Tibial artery (tissue), 4 donors: ENCODE measurements at regions not wholly inside any gene's neighbourhood (a gene's known extent, or its start where the extent isn't known, plus 50 kb on each side); places are given as distances from the start of the nearest gene placed in this dataset.

Source experiments
- DNase-seq, 2 donors: peaks; one replicate each; pipeline ENCODE4 v3.0.0-alpha.2; 2019
- H3K27ac ChIP-seq, 2 donors: fragments of 200-600 bp; sonication (generic) in 1 of 2; 1 replicate in 1 of 2; 2 replicates in 1 of 2; pipeline ENCODE4 v1.5.1; 2018 to 2019; ENCODE audit warnings: mild to moderate bottlenecking in 1 of 2
- H3K27me3 ChIP-seq, 2 donors: fragments of 200-600 bp; sonication (generic) in 1 of 2; one replicate each; pipeline versions ENCODE4 v1.5.1 to v1.6.0; 2016 to 2019
- H3K36me3 ChIP-seq, 3 donors: fragments of 200-600 bp; sonication (generic) in 2 of 3; one replicate each; pipeline ENCODE4 v1.5.1; 2016 to 2019; ENCODE audit warnings: mild to moderate bottlenecking in 2 of 3
- H3K4me1 ChIP-seq, 4 donors: fragments of 200-600 bp; sonication (generic) in 2 of 4; 1 replicate in 3 of 4; 2 replicates in 1 of 4; pipeline ENCODE4 v1.5.1; 2016 to 2019
- H3K4me3 ChIP-seq, 2 donors: fragments of 200-600 bp; sonication (generic) in 1 of 2; 1 replicate in 1 of 2; 2 replicates in 1 of 2; pipeline ENCODE4 v1.5.1; 2018 to 2019; ENCODE audit warnings: mild to moderate bottlenecking in 2 of 2
- H3K9me3 ChIP-seq, 3 donors: fragments of 200-600 bp; sonication (generic) in 1 of 3; one replicate each; pipeline ENCODE4 v1.5.1; 2016 to 2019
- CTCF ChIP-seq, 2 experiments: fragments of 200-600 bp in 1 of 2; fragments of 450-650 bp in 1 of 2; IDR thresholded peaks; one replicate each; pipeline ENCODE4 v1.5.1; 2017 to 2019; ENCODE audit warnings: antibody characterized with exemption in 2 of 2, mild to moderate bottlenecking in 1 of 2, moderate library complexity in 1 of 2
- intact Hi-C: fragments of 100-400 bp; cut with DNase I; formaldehyde crosslinking; loops from one replicate; pipeline ENCODE4 v1.15.0; 2023; ENCODE audit warnings: low total_unique reads

- intact Hi-C loops, result no loop called here
- no peaks in the 10 kb centered on the region for H3K9me3 ChIP-seq
- no peak overlapping the region for H3K27ac ChIP-seq
- no peaks in the 10 kb centered on the region for H3K36me3 ChIP-seq
- no peak for TF ChIP-seq CTCF (IDR thresholded peaks at IDR 0.05)
- no peaks in the 10 kb centered on the region for H3K27me3 ChIP-seq
- no peak for DNase-seq
- no peaks in the 10 kb centered on the region for H3K4me1 ChIP-seq
- H3K4me3 ChIP-seq, result no peak overlapping the region
Observed at GRCh38 chr1:182281541-182281940, 110.0 kb downstream of the GLUL start.

- Histone ChIP-seq H3K4me3 (no peak overlapping the region), H3K27ac (no peak overlapping the region), H3K9me3 (no peaks in the 10 kb centered on the region), H3K4me1 (no peaks in the 10 kb centered on the region), H3K36me3 (no peaks in the 10 kb centered on the region), H3K27me3 (no peaks in the 10 kb centered on the region)
- intact Hi-C loops, result no loop called here
- no peak for DNase-seq
- no peak for TF ChIP-seq CTCF (IDR thresholded peaks at IDR 0.05)
Observed at GRCh38 chr1:182280504-182280900, 111.1 kb downstream of the GLUL start.

- DNase-seq, result no peak
- intact Hi-C loops, result no loop called here
- no peak overlapping the region for H3K4me3 ChIP-seq
- no peaks in the 10 kb centered on the region for H3K9me3 ChIP-seq
- no peaks in the 10 kb centered on the region for H3K36me3 ChIP-seq
- H3K27me3 ChIP-seq, result no peaks in the 10 kb centered on the region
- no peak for TF ChIP-seq CTCF (IDR thresholded peaks at IDR 0.05)
- H3K27ac ChIP-seq, result no peak overlapping the region
- no peaks in the 10 kb centered on the region for H3K4me1 ChIP-seq
Observed at GRCh38 chr1:182279724-182280503, 111.7 kb downstream of the GLUL start.

GRCh38 chr1:182279302-182279701 is 112.3 kb downstream of the GLUL start:
- no peak overlapping the region for H3K4me3 ChIP-seq
- no peaks in the 10 kb centered on the region for H3K27me3 ChIP-seq
- no peak for TF ChIP-seq CTCF (IDR thresholded peaks at IDR 0.05)
- no peaks in the 10 kb centered on the region for H3K9me3 ChIP-seq
- H3K27ac ChIP-seq, result no peak overlapping the region
- H3K4me1 ChIP-seq, result no peaks in the 10 kb centered on the region
- DNase-seq, result no peak
- intact Hi-C loops, result no loop called here
- H3K36me3 ChIP-seq, result no peaks in the 10 kb centered on the region

- no peaks in the 10 kb centered on the region for H3K36me3 ChIP-seq
- no peaks in the 10 kb centered on the region for H3K27me3 ChIP-seq
- no peak overlapping the region for H3K27ac ChIP-seq
- no peak for DNase-seq
- H3K4me3 ChIP-seq, result no peak overlapping the region
- H3K4me1 ChIP-seq, result no peaks in the 10 kb centered on the region
- intact Hi-C loops, result no loop called here
- no peak for TF ChIP-seq CTCF (IDR thresholded peaks at IDR 0.05)
- no peaks in the 10 kb centered on the region for H3K9me3 ChIP-seq
Observed at GRCh38 chr1:182278144-182279054, 113.2 kb downstream of the GLUL start.
